IMR-90 (cell line): ENCODE measurements at regions not wholly inside any gene's neighbourhood (a gene's known extent, or its start where the extent isn't known, plus 50 kb on each side); places are given as distances from the start of the nearest gene placed in this dataset.

Experiments used
- BHLHE40 ChIP-seq: fragments of 150-350 bp; IDR thresholded peaks from 2 replicates; pipeline ENCODE4 v1.6.1; 2016; ENCODE audit warnings: mild to moderate bottlenecking, low read depth, low read length
- CHD1 ChIP-seq: IDR thresholded peaks from 2 replicates; pipeline ENCODE4 v1.6.1; 2012; ENCODE audit warnings: low read depth, low read length, improper control_type of control experiment
- CTCF ChIP-seq: conservative IDR thresholded peaks from 2 replicates; pipeline ENCODE4 v1.5.1; 2012; ENCODE audit warnings: mild to moderate bottlenecking, low read depth, low read length, improper control_type of control experiment
- ELK1 ChIP-seq: fragments of 150-350 bp; IDR thresholded peaks from 2 replicates; pipeline ENCODE4 v1.6.1; 2016; ENCODE audit warnings: low read depth, mild to moderate bottlenecking, low read length, moderate library complexity, borderline replicate concordance
- MAFK ChIP-seq: IDR thresholded peaks from 2 replicates; pipeline ENCODE4 v1.6.1; 2012; ENCODE audit warnings: low read depth, low read length, improper control_type of control experiment
- MXI1 ChIP-seq: IDR thresholded peaks from 2 replicates; pipeline ENCODE4 v1.6.1; 2012; ENCODE audit warnings: low read depth, mild to moderate bottlenecking, low read length, moderate library complexity, borderline replicate concordance
- POLR2A ChIP-seq: IDR thresholded peaks from 2 replicates; pipeline ENCODE4 v1.6.1; 2012; ENCODE audit warnings: mild to moderate bottlenecking, low read depth, low read length
- RAD21 ChIP-seq: IDR thresholded peaks from 2 replicates; pipeline ENCODE4 v1.6.1; 2012; ENCODE audit warnings: low read length, improper control_type of control experiment
- RCOR1 ChIP-seq: IDR thresholded peaks from 2 replicates; pipeline ENCODE4 v1.6.1; 2012; ENCODE audit warnings: mild to moderate bottlenecking, low read length, improper control_type of control experiment; ENCODE audit not compliant: insufficient replicate concordance
- RFX5 ChIP-seq: IDR thresholded peaks from 2 replicates; pipeline ENCODE4 v1.8.0; 2012; ENCODE audit warnings: low read depth, mild to moderate bottlenecking, low read length, moderate library complexity
- USF2 ChIP-seq: fragments of 150-350 bp; IDR thresholded peaks from 2 replicates; pipeline ENCODE4 v1.6.1; 2017; ENCODE audit warnings: mild to moderate bottlenecking, antibody characterized with exemption, low read length, low read depth

GRCh38 chr5:134463991-134464760 is 52.5 kb upstream of the CDKN2AIPNL start:
- TF ChIP-seq MXI1 (no peak), ELK1 (no peak), CTCF (no peak), RAD21 (no peak), POLR2A (no peak), RCOR1 (no peak), RFX5 (no peak), BHLHE40 (no peak), CHD1 (no peak), MAFK (no peak), USF2 (no peak)
